ENCODE measurements at regions not wholly inside any gene's neighbourhood (a gene's known extent, or its start where the extent isn't known, plus 50 kb on each side); places are given as distances from the start of the nearest gene placed in this dataset.

GRCh38 chr20:52259295-52259694, 67.7 kb upstream of the ZFP64 start:
- H3K27me3 ChIP-seq: peaks cover 0 to 7% of the 10 kb centered on the region in 2 donors
- WGBS, 2 donors: 60 to 79% methylated on average over 2 of the region's 2 CpGs
- no peaks in the 10 kb centered on the region for H3K9me3 ChIP-seq
- no peak overlapping the region for H3K4me3 ChIP-seq
- H3K4me1 ChIP-seq: no peaks in the 10 kb centered on the region
- TF ChIP-seq EP300 (IDR thresholded peaks at IDR 0.05) (no peak), POLR2A (IDR thresholded peaks at IDR 0.05) (no peak)
- TF ChIP-seq, protein P1, sequence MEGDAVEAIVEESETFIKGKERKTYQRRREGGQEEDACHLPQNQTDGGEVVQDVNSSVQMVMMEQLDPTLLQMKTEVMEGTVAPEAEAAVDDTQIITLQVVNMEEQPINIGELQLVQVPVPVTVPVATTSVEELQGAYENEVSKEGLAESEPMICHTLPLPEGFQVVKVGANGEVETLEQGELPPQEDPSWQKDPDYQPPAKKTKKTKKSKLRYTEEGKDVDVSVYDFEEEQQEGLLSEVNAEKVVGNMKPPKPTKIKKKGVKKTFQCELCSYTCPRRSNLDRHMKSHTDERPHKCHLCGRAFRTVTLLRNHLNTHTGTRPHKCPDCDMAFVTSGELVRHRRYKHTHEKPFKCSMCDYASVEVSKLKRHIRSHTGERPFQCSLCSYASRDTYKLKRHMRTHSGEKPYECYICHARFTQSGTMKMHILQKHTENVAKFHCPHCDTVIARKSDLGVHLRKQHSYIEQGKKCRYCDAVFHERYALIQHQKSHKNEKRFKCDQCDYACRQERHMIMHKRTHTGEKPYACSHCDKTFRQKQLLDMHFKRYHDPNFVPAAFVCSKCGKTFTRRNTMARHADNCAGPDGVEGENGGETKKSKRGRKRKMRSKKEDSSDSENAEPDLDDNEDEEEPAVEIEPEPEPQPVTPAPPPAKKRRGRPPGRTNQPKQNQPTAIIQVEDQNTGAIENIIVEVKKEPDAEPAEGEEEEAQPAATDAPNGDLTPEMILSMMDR (IDR thresholded peaks at IDR 0.05): no peak
- DNase-seq (ENCODE audit: low spot score in 2 of 2): no peak
- H3K36me3 ChIP-seq: no peaks in the 10 kb centered on the region
- H3K27ac ChIP-seq: no peak overlapping the region

DNA sequence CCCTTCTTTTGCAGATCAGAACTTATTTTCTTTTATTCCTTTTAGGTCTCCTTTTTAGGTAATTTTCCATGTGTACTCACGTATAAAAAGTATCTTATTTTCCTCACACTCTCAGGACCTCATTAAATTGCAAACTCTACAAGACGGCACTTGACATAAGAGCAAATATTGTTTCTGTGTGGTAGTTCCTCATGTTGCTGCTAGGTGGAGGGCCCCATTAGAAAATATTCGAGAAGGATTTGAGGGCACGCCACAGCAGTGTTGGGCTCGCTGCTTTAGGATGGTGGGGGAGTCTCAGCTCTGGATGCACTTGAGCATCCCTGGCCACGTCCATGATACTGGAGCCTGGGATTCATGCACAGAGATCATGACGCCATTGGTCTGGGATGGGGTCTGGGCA, 64.9 kb upstream of the ZFP64 start:
- DNase-seq (ENCODE audit: low spot score in 2 of 2): no peak
- no peak overlapping the region for H3K27ac ChIP-seq
- peaks cover 0 to 5% (median 0%) of the 10 kb centered on the region in 4 donors for H3K9me3 ChIP-seq
- 88 to 93% methylated on average over 7 of the region's 7 CpGs for WGBS, 2 donors
- H3K36me3 ChIP-seq: no peaks in the 10 kb centered on the region
- no peaks in the 10 kb centered on the region for H3K4me1 ChIP-seq
- TF ChIP-seq, protein P1 (IDR thresholded peaks at IDR 0.05): no peak
- TF ChIP-seq EP300 (IDR thresholded peaks at IDR 0.05): no peak
- no peak for TF ChIP-seq POLR2A (IDR thresholded peaks at IDR 0.05)
- H3K4me3 ChIP-seq: no peak overlapping the region
- no peaks in the 10 kb centered on the region for H3K27me3 ChIP-seq

- WGBS, 2 donors: 76 to 85% methylated on average over 5 of the region's 5 CpGs
- no peaks in the 10 kb centered on the region for H3K4me1 ChIP-seq
- no peak for TF ChIP-seq EP300 (IDR thresholded peaks at IDR 0.05)
- TF ChIP-seq POLR2A (IDR thresholded peaks at IDR 0.05): no peak
- TF ChIP-seq, protein P1 (IDR thresholded peaks at IDR 0.05): no peak
- H3K27ac ChIP-seq: no peak overlapping the region
- no peaks in the 10 kb centered on the region for H3K36me3 ChIP-seq
- H3K4me3 ChIP-seq: no peak overlapping the region
- no peak for DNase-seq (ENCODE audit: low spot score in 2 of 2)
- H3K9me3 ChIP-seq: peaks cover 0 to 5% (median 0%) of the 10 kb centered on the region in 4 donors
- no peaks in the 10 kb centered on the region for H3K27me3 ChIP-seq
These were observed 61.1 kb upstream of the ZFP64 start for GRCh38 chr20:52252664-52253063.

GRCh38 chr20:52251827-52252226, 60.2 kb upstream of the ZFP64 start:
- no peak for DNase-seq (ENCODE audit: low spot score in 2 of 2)
- H3K4me3 ChIP-seq: no peak overlapping the region
- no peaks in the 10 kb centered on the region for H3K4me1 ChIP-seq
- TF ChIP-seq POLR2A (IDR thresholded peaks at IDR 0.05) (no peak), EP300 (IDR thresholded peaks at IDR 0.05) (no peak)
- TF ChIP-seq, protein P1 (IDR thresholded peaks at IDR 0.05): no peak
- H3K27ac ChIP-seq: no peak overlapping the region
- peaks cover 0 to 8% (median 0%) of the 10 kb centered on the region in 4 donors for H3K9me3 ChIP-seq
- no peaks in the 10 kb centered on the region for H3K27me3 ChIP-seq
- WGBS, 2 donors: 91 to 98% methylated on average over 2 of the region's 2 CpGs
- no peaks in the 10 kb centered on the region for H3K36me3 ChIP-seq

- H3K4me1 ChIP-seq: no peaks in the 10 kb centered on the region
- TF ChIP-seq EP300 (IDR thresholded peaks at IDR 0.05) (no peak), POLR2A (IDR thresholded peaks at IDR 0.05) (no peak)
- TF ChIP-seq, protein P1 (IDR thresholded peaks at IDR 0.05): no peak
- no peaks in the 10 kb centered on the region for H3K36me3 ChIP-seq
- 95 to 97% methylated on average over 2 of the region's 2 CpGs for WGBS, 2 donors
- H3K27ac ChIP-seq: no peak overlapping the region
- H3K27me3 ChIP-seq: no peaks in the 10 kb centered on the region
- H3K4me3 ChIP-seq: no peak overlapping the region
- DNase-seq (ENCODE audit: low spot score in 2 of 2): no peak
- peaks cover 0 to 8% (median 0%) of the 10 kb centered on the region in 4 donors for H3K9me3 ChIP-seq
These were observed 59.6 kb upstream of the ZFP64 start for GRCh38 chr20:52251136-52251700.

Data from tibial nerve (tissue), 4 donors.